ENCODE measurements at regions not wholly inside any gene's neighbourhood (a gene's known extent, or its start where the extent isn't known, plus 50 kb on each side); places are given as distances from the start of the nearest gene placed in this dataset.
"Not testable (repeated sequence)": the region's sequence is repeated elsewhere in the genome, so short reads cannot be mapped to it uniquely, and the experiment has no call there.

DNA sequence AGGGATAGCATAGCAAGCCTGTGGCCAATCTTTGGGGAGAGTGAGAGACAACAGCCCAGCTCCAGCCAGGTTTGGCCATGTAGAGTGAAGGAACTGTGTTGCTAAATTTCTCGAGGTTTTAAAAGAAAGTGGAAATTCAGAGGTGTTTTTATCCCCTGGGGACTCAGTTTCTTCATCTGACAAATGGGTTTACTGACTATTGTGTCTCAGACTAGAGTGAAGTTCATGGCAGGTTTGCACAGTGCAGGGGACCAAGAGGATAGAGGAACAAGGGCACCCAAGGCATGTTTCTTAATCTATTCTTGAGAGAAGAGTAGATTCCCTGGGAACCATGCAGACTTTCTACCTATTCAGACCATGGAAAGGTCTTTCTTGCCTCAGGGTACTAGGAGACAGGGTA is 555.8 kb upstream of the C16orf82 start:
- no peak for DNase-seq

GRCh38 chr16:26511463-26511862 is 555.3 kb upstream of the C16orf82 start:
- DNase-seq = no peak

DNA sequence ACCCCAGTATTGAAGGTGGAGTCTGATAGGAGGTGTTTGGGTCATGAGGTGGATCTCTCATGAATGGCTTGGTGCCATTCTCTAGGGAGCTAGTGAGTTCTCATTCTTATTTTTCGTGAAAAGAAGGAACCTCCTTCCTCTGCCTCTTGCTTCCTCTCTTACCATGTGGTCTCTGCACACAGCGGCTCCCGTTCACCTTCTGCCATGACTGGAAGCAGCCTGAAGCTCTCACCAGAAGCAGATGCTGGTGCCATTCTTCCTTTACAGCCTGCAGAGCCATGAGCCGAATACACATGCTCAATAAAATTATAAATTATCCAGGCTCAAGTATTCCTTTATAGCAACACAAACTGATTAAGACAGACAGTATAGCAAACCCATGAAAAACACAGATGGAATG is 545.1 kb upstream of the C16orf82 start:
- DNase-seq = no peak

- DNase-seq = no peak
These were observed 542.4 kb upstream of the C16orf82 start for GRCh38 chr16:26524281-26524680.

DNA sequence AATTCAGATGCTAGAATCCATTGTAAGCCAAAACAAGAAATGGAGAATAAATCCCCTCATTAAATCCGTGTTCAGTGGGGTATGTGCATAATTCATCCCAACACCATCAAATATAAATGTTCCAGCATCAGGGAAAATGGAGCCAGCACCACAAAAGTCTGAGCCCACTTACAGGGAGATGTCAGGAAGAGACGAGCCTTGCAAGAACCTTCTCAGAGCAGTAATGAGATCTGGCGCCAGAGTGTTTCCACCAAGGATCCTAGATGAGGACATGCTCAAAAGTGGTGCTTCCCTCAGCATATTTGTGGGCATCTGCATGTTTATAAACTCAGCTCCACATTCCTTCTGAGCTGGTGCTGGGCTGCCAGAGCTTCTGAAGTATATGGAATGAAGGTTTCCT is 541.9 kb upstream of the C16orf82 start:
- DNase-seq = no peak

GRCh38 chr16:26525856-26526255 is 540.9 kb upstream of the C16orf82 start:
- DNase-seq = no peak

GRCh38 chr16:26526633-26527032 is 540.1 kb upstream of the C16orf82 start:
- DNase-seq = no peak

GRCh38 chr16:26530584-26531289 is 536.0 kb upstream of the C16orf82 start:
- DNase-seq = no peak

DNA sequence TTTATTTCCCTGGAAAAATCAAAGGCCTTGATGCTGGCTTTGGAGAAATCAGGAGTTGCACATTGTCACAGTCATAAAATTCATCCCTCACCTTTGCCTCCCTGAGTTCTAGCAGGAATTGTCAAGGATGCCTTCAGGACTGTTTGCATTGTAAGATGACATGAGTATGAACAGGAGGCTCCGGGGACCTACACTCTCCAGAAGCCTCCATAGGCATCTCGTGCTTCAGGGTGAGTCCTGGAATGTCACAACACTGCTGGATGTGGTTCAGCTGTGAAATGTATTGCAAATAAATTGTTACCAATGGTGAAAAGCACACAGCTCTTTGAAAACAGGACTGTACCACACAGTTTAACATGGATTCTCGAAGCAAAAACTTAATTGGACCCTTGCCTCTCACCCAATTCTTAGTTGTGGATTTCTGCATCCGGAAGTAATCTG is 535.4 kb upstream of the C16orf82 start:
- DNase-seq = no peak

- no peak for DNase-seq
These were observed 534.3 kb upstream of the C16orf82 start for GRCh38 chr16:26532456-26532855.

DNA sequence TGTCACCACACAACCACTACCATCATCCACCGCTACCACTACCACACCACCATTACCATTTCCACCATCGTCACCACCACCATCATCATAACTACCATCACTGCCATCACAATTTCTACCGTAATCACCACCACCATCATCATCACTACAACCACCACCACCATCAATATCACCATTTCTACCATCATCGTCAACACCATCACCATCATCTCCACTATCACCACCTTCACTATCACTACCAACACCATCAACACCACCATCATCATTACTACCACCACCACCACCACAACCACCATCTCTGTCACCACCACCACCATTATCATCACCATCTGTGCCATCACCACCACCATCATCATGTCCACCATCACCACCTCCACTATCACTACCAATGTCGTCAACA is 524.5 kb upstream of the C16orf82 start:
- DNase-seq = no peak

GRCh38 chr16:26546573-26546972 is 520.2 kb upstream of the C16orf82 start:
- DNase-seq = no peak

GRCh38 chr16:26547681-26548080 is 519.0 kb upstream of the C16orf82 start:
- no peak for DNase-seq

DNA sequence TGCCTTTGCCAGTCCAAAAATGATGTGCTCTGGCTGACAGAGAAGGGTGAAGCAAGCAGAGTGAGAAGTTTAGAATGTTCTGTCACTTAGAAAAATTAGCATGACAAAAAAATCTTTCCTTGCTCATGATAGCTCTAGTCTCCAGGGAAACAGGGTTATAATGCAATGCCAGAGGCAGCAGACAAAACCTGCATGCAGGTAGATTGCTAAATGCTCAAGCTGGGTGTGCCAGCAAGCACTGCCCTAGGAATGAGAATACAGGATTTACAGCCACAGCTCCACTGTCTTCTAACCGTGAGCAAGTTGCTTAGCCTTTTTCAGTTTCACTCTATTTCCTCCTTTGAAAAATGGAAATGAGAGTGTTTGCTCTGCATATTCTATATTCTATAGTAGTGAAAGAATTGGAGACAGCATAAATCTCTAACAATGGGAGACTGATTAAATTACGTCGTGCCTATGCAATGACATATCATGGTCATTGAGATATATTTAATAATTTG is 516.6 kb upstream of the C16orf82 start:
- no peak for DNase-seq

GRCh38 chr16:26554030-26554429 is 512.7 kb upstream of the C16orf82 start:
- DNase-seq = no peak

GRCh38 chr16:26561303-26561702 is 505.4 kb upstream of the C16orf82 start:
- DNase-seq = no peak

- no peak for DNase-seq
These were observed 503.7 kb upstream of the C16orf82 start for GRCh38 chr16:26563018-26563417.

GRCh38 chr16:26567356-26567755 is 499.4 kb upstream of the C16orf82 start:
- no peak for DNase-seq

- DNase-seq = peak; percentile 13
These were observed 496.9 kb upstream of the C16orf82 start for GRCh38 chr16:26569793-26570192.

DNA sequence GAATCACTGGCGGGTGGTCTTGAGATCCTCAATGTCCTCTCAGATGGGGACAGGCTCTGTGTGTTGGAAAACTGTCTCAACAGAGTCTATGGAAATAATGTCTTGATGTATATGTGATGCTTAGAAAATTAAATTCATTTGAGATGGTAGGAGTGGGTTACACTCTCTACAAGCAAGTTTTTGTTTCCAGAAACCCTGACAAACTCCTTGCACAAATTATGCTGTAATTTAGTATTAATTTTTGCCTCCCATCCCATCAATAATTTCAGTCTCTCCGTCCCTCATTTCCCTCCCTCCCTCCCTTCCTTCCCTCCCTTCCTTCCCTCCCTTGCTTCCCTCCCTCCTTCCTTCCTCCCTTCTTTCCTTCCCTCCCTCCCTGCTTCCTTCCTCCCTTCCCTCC is 488.0 kb upstream of the C16orf82 start:
- DNase-seq = no peak

DNA sequence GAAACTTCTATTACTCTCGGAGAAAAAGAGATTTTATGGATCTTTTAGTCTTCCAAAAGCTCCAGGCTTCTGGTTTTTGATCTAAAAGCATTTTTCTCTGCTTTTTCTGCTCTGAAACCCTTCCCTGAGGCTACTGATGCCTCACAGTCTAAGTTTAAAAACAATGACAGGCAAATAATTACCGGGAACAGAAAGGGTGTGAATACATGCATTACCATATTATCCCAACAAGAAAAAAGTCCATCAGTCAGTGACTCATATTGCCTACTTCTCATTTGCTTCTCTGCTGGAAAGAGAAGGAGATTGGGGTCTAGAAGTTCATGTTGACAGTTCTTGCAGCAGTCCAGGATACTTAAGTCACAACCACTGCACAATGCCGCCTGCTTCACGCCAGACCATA is 482.9 kb upstream of the C16orf82 start:
- no peak for DNase-seq

DNA sequence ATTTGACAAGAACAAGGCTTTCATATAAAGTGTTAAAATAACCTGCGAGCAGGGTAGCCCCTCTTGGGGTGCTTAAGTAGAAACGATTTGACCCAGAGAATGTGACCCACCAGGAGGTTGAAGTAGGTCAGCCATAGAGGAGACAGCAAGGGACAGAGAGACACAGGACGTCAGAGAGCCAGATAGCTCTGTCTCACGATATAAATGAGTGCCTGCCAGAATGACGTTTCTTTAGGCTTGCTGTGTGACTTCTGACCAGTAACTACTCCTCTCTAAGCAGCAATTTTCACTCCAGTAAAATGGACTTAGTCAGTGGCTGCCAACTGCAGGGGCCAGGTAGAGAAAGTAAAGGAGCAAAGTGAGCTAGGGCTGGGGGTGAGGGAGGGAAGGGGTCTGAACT is 473.0 kb upstream of the C16orf82 start:
- no peak for DNase-seq

DNA sequence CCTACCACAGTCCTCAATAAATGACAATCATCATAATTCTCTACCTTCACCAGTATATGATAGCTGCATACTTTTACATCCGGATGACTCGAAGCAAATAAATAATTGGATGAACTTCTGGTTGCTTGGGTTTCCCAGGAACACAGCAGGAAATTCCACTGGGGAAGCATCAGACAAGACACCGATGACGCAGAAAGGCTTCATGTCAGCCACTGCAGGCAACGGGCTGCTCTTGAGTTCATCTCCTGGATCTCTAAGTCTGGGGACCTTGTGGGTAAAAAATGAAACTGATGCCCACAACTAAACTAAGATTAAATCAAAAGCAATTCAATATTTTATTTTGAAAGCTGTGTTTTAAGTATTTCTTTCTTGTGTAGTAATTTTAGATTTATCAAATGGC is 472.1 kb upstream of the C16orf82 start:
- no peak for DNase-seq

- DNase-seq = no peak
These were observed 471.5 kb upstream of the C16orf82 start for GRCh38 chr16:26595199-26595598.

- not testable (repeated sequence) for DNase-seq
These were observed 470.7 kb upstream of the C16orf82 start for GRCh38 chr16:26596033-26596432.
